OCI-LY1 (cell line): ENCODE measurements at regions not wholly inside any gene's neighbourhood (a gene's known extent, or its start where the extent isn't known, plus 50 kb on each side); places are given as distances from the start of the nearest gene placed in this dataset.

Experiments
- H2AFZ ChIP-seq: fragments of 200-600 bp; sonication (generic), shearing (Covaris generic); 2 replicates; pipeline ENCODE4 v1.6.0; 2014; ENCODE audit warnings: antibody characterized with exemption, mild to moderate bottlenecking, low read length
- H3F3A ChIP-seq: fragments of 200-600 bp; sonication (generic), shearing (Covaris generic); 2 replicates; pipeline ENCODE4 v1.6.0; 2014; ENCODE audit warnings: mild to moderate bottlenecking, antibody characterized with exemption, low read length, moderate library complexity; ENCODE audit not compliant: insufficient read depth
- H3K27ac ChIP-seq: fragments of 200-600 bp; sonication (generic); 2 replicates; pipeline ENCODE4 v1.5.1; 2014; ENCODE audit warnings: low read length, mixed run types, mild to moderate bottlenecking, low read depth; ENCODE audit not compliant: poor library complexity, severe bottlenecking
- H3K27me3 ChIP-seq: fragments of 200-600 bp; sonication (generic); 2 replicates; pipeline ENCODE4 v1.6.0; 2014; ENCODE audit warnings: antibody characterized with exemption, mild to moderate bottlenecking, low read length, moderate library complexity; ENCODE audit not compliant: insufficient read depth
- H3K36me3 ChIP-seq: fragments of 200-600 bp; sonication (generic); 2 replicates; pipeline ENCODE4 v1.6.1; 2014; ENCODE audit warnings: mild to moderate bottlenecking, antibody characterized with exemption, low read length, moderate library complexity, mixed read lengths; ENCODE audit not compliant: insufficient read depth
- H3K4me1 ChIP-seq: fragments of 200-600 bp; sonication (generic); 2 replicates; pipeline ENCODE4 v1.5.1; 2014; ENCODE audit warnings: mild to moderate bottlenecking, low read length, moderate library complexity; ENCODE audit not compliant: insufficient read depth, severe bottlenecking
- H3K4me2 ChIP-seq: fragments of 200-600 bp; sonication (generic), shearing (Covaris generic); 2 replicates; pipeline ENCODE4 v1.6.1; 2014; ENCODE audit warnings: low read length
- H3K4me3 ChIP-seq: fragments of 200-600 bp; sonication (generic); 2 replicates; pipeline ENCODE4 v1.5.1; 2014; ENCODE audit warnings: low read length, low read depth, mild to moderate bottlenecking, mixed read lengths; ENCODE audit not compliant: poor library complexity, severe bottlenecking
- H3K79me2 ChIP-seq: fragments of 200-600 bp; shearing (Covaris generic); 2 replicates; pipeline ENCODE4 v1.6.1; 2016; ENCODE audit warnings: mixed run types, low read length, mixed read lengths; ENCODE audit not compliant: insufficient read depth
- H3K9ac ChIP-seq: fragments of 200-600 bp; sonication (generic), shearing (Covaris generic); 2 replicates; pipeline ENCODE4 v1.6.1; 2014; ENCODE audit warnings: mild to moderate bottlenecking, low read length, mixed read lengths
- H3K9me2 ChIP-seq: fragments of 200-600 bp; sonication (generic), shearing (Covaris generic); 2 replicates; pipeline ENCODE4 v1.6.1; 2014; ENCODE audit warnings: low read depth, mild to moderate bottlenecking, low read length, mixed read lengths
- H3K9me3 ChIP-seq: fragments of 200-600 bp; shearing (Covaris generic); 2 replicates; pipeline ENCODE4 v1.6.1; 2014; ENCODE audit warnings: low read length, mixed read lengths
- H4K20me1 ChIP-seq: fragments of 200-600 bp; sonication (generic), shearing (Covaris generic); 2 replicates; pipeline ENCODE4 v1.6.0; 2016; ENCODE audit warnings: mild to moderate bottlenecking, low read length; ENCODE audit not compliant: insufficient read depth
- EZH2 ChIP-seq: fragments of 200-600 bp; sonication (generic), shearing (Covaris generic); IDR thresholded peaks from 2 replicates; pipeline ENCODE4 v1.8.0; 2017; ENCODE audit warnings: borderline replicate concordance, mixed run types, mild to moderate bottlenecking, antibody characterized with exemption, low read length, moderate library complexity, mixed read lengths
- TF ChIP-seq, protein P1 (sequence below): fragments of 200-600 bp; sonication (generic), shearing (Covaris generic); IDR thresholded peaks from 2 replicates; pipeline ENCODE4 v1.5.1; 2017; ENCODE audit warnings: mild to moderate bottlenecking, antibody characterized with exemption, low read length, moderate library complexity, mixed read lengths

DNA sequence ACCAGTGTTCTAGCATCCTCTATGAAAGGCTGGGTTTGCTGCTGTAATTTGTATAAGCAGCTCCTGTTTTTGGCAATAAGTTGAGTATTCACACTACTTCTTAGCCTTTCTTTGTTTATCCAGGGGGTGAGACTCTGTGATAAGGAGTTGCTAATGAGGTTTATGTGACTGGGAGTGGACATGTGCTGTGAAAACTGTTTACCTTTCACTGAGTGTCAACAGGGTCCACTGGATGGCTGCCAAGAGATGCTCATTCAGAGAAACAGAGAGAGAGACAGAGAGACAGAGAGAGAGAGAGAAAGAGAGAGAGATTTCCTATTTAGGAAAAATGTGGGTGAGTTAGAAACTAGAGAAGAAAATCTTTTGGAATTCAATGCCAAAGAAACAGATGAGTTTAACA, 233.9 kb downstream of the CHIC2 start:
- Histone ChIP-seq H3K9me2 (no peaks in the 10 kb centered on the region), H3F3A (no peaks in the 10 kb centered on the region), H3K4me2 (no peak overlapping the region), H4K20me1 (no peaks in the 10 kb centered on the region), H3K27me3 (no peaks in the 10 kb centered on the region), H3K79me2 (no peaks in the 10 kb centered on the region), H3K9me3 (peaks cover 12% of the 10 kb centered on the region), H3K9ac (no peak overlapping the region), H3K4me1 (no peaks in the 10 kb centered on the region), H3K27ac (no peak overlapping the region), H3K36me3 (no peaks in the 10 kb centered on the region), H2AFZ (no peak overlapping the region), H3K4me3 (no peak overlapping the region)
- TF ChIP-seq, protein P1, sequence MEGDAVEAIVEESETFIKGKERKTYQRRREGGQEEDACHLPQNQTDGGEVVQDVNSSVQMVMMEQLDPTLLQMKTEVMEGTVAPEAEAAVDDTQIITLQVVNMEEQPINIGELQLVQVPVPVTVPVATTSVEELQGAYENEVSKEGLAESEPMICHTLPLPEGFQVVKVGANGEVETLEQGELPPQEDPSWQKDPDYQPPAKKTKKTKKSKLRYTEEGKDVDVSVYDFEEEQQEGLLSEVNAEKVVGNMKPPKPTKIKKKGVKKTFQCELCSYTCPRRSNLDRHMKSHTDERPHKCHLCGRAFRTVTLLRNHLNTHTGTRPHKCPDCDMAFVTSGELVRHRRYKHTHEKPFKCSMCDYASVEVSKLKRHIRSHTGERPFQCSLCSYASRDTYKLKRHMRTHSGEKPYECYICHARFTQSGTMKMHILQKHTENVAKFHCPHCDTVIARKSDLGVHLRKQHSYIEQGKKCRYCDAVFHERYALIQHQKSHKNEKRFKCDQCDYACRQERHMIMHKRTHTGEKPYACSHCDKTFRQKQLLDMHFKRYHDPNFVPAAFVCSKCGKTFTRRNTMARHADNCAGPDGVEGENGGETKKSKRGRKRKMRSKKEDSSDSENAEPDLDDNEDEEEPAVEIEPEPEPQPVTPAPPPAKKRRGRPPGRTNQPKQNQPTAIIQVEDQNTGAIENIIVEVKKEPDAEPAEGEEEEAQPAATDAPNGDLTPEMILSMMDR: no peak
- no peak for TF ChIP-seq EZH2

DNA sequence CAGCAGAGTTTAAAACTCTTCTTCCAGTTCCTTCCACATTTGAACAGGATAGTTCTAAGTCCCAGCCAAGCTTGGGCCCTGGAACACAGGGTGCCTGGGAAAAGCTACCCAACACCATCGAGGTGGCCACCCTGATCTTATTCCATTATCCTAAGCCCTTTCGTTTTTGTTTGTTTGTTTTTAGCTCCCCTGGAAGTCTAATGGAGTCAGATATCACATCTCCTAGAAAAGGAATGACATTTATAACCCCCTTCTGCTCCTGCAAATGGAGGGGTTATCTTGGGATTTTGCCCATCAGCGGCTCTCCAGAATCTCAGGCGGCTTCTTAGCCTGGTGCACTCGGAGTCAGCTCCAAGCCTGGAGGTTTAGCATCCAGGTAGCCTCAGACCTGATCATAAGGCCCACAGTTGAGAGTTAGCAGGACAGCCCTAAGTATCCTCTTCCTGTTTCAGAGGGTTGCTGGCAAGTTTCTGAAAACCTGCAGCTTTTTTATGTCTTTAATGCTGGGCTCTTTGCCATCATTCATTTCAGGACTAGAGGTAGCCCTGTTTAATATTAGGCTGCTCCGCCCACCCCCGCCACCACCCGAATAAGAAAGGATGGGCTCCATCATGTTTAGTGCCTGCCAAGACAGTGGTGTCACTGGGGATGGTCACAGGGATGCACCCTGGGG, 230.0 kb upstream of the LNX1 start:
- H3K4me1 ChIP-seq: no peaks in the 10 kb centered on the region
- no peak overlapping the region for H3K4me3 ChIP-seq
- no peak overlapping the region for H3K27ac ChIP-seq
- H3K4me2 ChIP-seq: no peak overlapping the region
- no peaks in the 10 kb centered on the region for H3K27me3 ChIP-seq
- no peaks in the 10 kb centered on the region for H3K36me3 ChIP-seq
- no peaks in the 10 kb centered on the region for H3F3A ChIP-seq
- no peaks in the 10 kb centered on the region for H3K9me2 ChIP-seq
- TF ChIP-seq, protein P1: no peak
- TF ChIP-seq EZH2: no peak
- H2AFZ ChIP-seq: no peak overlapping the region
- H3K9me3 ChIP-seq: no peaks in the 10 kb centered on the region
- no peak overlapping the region for H3K9ac ChIP-seq
- H4K20me1 ChIP-seq: no peaks in the 10 kb centered on the region
- H3K79me2 ChIP-seq: no peaks in the 10 kb centered on the region

DNA sequence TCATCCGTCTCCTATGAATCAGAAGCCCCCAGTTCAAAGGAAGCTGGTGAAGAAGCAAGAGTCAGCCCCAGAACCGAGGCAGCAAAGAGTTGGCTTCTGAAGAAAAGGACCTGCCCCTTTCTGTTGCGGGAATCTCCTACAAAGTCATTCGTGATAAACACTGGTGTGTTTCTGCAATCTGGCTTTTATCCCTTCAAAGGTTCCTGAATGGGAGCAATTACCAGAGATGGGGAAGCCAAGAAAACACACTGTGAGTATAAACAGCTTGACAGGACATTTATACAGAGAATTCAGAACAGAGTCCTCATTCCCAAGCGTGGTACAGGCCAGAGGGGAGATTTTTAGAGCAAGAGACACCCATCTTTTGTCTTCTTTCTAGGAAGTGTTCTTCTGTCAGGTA, 226.8 kb upstream of the LNX1 start:
- Histone ChIP-seq H3K27ac (no peak overlapping the region), H3F3A (no peaks in the 10 kb centered on the region), H3K79me2 (no peaks in the 10 kb centered on the region), H2AFZ (no peak overlapping the region), H3K4me1 (no peaks in the 10 kb centered on the region), H3K4me3 (no peak overlapping the region), H4K20me1 (no peaks in the 10 kb centered on the region), H3K9me2 (no peaks in the 10 kb centered on the region), H3K36me3 (no peaks in the 10 kb centered on the region), H3K4me2 (no peak overlapping the region), H3K9me3 (no peaks in the 10 kb centered on the region), H3K27me3 (no peaks in the 10 kb centered on the region), H3K9ac (no peak overlapping the region)
- no peak for TF ChIP-seq EZH2
- TF ChIP-seq, protein P1: no peak
